Activated CD4-positive, alpha-beta T cell treated with anti-CD3 and anti-CD28 coated beads, Interleukin-10, Interleukin-2, amounts not matched to agents 100 ng/mL and 50 ng/mL, durations not matched to agents 16 hours and 8 hours (primary cell): ENCODE measurements at regions not wholly inside any gene's neighbourhood (a gene's known extent, or its start where the extent isn't known, plus 50 kb on each side); places are given as distances from the start of the nearest gene placed in this dataset.

ENCODE experiments used
- DNase-seq: peaks from one replicate; pipeline ENCODE4 v3.0.0-alpha.2; 2020

GRCh38 chr10:128506423-128506822, 380.2 kb upstream of the MKI67 start:
- no peak for DNase-seq

GRCh38 chr10:128507066-128507465, 380.8 kb upstream of the MKI67 start:
- DNase-seq, result no peak

- no peak for DNase-seq
These were observed 385.1 kb upstream of the MKI67 start for GRCh38 chr10:128511284-128511683.

- DNase-seq, result no peak
These were observed 386.5 kb upstream of the MKI67 start for GRCh38 chr10:128512767-128513166.

GRCh38 chr10:128514536-128514935, 388.3 kb upstream of the MKI67 start:
- DNase-seq, result no peak

GRCh38 chr10:128516180-128516579, 390.0 kb upstream of the MKI67 start:
- DNase-seq, result no peak

GRCh38 chr10:128517167-128517566, 390.9 kb upstream of the MKI67 start:
- DNase-seq, result no peak

- DNase-seq, result no peak
These were observed 391.8 kb upstream of the MKI67 start for GRCh38 chr10:128518000-128518399.

GRCh38 chr10:128519581-128519980, 393.4 kb upstream of the MKI67 start:
- DNase-seq, result no peak

GRCh38 chr10:128520211-128520815, 394.1 kb upstream of the MKI67 start:
- no peak for DNase-seq

GRCh38 chr10:128522551-128523308, 396.5 kb upstream of the MKI67 start:
- no peak for DNase-seq

GRCh38 chr10:128525444-128525843, 399.2 kb upstream of the MKI67 start:
- no peak for DNase-seq

- DNase-seq, result no peak
These were observed 399.7 kb upstream of the MKI67 start for GRCh38 chr10:128525936-128526335.

GRCh38 chr10:128526791-128527375, 400.7 kb upstream of the MKI67 start:
- DNase-seq, result no peak

- no peak for DNase-seq
These were observed 401.5 kb upstream of the MKI67 start for GRCh38 chr10:128527711-128528110.

GRCh38 chr10:128528167-128528566, 401.9 kb upstream of the MKI67 start:
- no peak for DNase-seq

- no peak for DNase-seq
These were observed 402.6 kb upstream of the MKI67 start for GRCh38 chr10:128528781-128529180.

GRCh38 chr10:128529225-128529624, 403.0 kb upstream of the MKI67 start:
- DNase-seq, result no peak

- DNase-seq, result no peak
These were observed 404.1 kb upstream of the MKI67 start for GRCh38 chr10:128530301-128530700.

- DNase-seq, result no peak
These were observed 404.7 kb upstream of the MKI67 start for GRCh38 chr10:128530946-128531345.

- peak; percentile 15 for DNase-seq
These were observed 408.5 kb upstream of the MKI67 start for GRCh38 chr10:128534686-128535085.

- DNase-seq, result no peak
These were observed 410.0 kb upstream of the MKI67 start for GRCh38 chr10:128536259-128536658.

GRCh38 chr10:128537834-128538330, 411.7 kb upstream of the MKI67 start:
- peak; percentile 30 for DNase-seq

GRCh38 chr10:128538671-128539070, 412.4 kb upstream of the MKI67 start:
- no peak for DNase-seq
